GM21723 (cell line): ENCODE measurements at regions not wholly inside any gene's neighbourhood (a gene's known extent, or its start where the extent isn't known, plus 50 kb on each side); places are given as distances from the start of the nearest gene placed in this dataset.
"Not testable (repeated sequence)": the region's sequence is repeated elsewhere in the genome, so short reads cannot be mapped to it uniquely, and the experiment has no call there.

Source experiments
- ATAC-seq: cut with Tn5 transposase; IDR thresholded peaks from one replicate; pipeline ENCODE4 v1.9.1; 2021; ENCODE audit warnings: mild to moderate bottlenecking, moderate library complexity; ENCODE audit not compliant: unreplicated experiment

GRCh38 chr10:57395923-57396322 is 871.8 kb downstream of the IPMK start:
- ATAC-seq: no peak

GRCh38 chr10:57367412-57367811 is 900.3 kb downstream of the IPMK start:
- ATAC-seq: no peak

DNA sequence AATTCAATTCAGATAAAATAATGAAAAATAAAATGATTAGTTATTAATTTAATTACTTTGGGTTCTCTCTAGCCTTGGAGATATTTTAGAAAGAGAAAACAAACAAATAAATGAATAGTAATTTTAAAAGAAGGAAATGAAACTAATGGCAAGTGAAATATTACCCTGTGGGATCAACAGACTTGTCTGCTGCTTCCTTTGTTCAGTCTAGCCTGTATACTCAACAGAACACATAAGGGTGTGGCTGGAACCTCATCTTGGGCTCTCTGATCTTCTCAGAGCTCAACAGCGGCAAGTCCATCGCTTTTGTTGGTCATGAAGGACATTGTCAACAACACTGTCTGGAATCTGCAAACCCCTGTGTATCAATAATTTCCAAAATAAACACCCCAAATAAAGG is 904.9 kb downstream of the IPMK start:
- no peak for ATAC-seq

DNA sequence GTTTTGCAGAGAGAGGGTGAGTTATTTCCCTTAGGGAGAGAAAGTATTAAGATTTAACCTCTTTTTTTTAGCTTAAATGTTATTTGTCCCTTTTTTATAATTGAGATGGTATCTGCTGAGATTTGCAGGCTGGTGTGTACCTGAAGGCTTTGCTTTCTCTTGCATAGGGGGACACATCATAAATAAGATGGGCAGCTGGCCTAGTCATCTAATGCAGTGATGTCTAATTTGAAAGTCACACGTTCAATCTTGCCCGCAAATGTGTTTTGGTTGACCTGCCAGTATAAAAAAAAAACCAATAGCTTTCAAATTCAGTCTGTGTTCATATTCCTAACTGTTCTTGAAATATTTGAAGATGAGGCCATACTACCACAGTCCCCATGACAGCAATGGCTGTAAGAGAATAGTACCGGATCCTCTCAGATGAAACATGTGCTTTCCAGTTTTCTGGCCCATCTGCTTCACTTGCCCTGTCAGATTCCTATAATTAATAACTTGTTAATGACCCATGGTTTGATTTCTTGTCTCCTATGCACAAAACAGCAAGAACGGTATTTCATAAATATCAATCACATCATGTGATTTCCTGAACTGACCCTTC is 914.2 kb downstream of the IPMK start:
- no peak for ATAC-seq

- no peak for ATAC-seq
Measured at GRCh38 chr10:57351076-57351475, 916.6 kb downstream of the IPMK start.

DNA sequence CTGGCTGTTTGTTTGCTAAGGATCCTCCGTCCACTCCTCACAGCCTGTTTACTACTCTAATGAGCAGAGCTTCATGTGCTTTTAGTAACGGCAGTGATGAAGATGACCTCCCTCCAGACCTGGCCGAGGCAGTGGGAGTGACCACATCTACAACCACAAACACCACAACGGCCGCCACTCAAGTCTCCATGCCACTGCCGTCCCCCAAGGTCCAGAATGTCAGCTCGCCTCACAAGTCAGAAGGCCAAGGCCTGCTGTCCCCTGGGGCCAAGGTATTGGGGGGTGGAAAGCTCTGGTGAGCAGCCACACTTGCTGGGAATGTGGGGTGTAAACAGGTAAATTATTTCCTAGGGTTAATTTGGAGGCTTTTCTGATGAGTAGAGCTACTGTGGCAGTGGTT is 926.4 kb downstream of the IPMK start:
- ATAC-seq: no peak

GRCh38 chr10:57338823-57339558 is 928.7 kb downstream of the IPMK start:
- ATAC-seq: peak; percentile 70

GRCh38 chr10:57336865-57337264 is 930.8 kb downstream of the IPMK start:
- ATAC-seq: no peak

GRCh38 chr10:57336341-57336740 is 931.4 kb downstream of the IPMK start:
- ATAC-seq: no peak

GRCh38 chr10:57334523-57334922 is 933.2 kb downstream of the IPMK start:
- ATAC-seq: no peak

- ATAC-seq: no peak
Measured at GRCh38 chr10:57333880-57334279, 933.8 kb downstream of the IPMK start.

DNA sequence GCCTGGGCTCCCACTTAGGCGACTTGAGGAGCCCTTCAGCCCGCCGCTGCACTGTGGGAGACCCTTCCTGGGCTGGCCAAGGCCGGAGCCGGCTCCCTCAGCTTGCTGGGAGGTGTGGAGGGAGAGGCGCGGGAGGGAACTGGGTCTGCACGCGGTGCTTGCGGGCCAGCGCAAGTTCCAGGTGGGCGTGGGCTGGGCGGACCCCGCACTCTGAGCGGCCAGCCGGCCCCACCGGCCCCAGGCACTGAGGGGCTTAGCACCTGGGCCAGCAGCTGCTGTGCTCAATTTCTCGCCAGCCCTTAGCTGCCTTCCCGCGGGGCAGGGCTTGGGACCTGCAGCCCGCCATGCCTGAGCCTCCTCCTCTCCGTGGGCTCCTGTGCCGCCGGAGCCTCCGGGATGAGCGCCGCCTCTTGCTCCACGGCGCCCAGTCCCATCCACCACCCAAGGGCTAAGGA is 946.3 kb downstream of the IPMK start:
- ATAC-seq: not testable (repeated sequence)

GRCh38 chr10:57320416-57320815 is 947.3 kb downstream of the IPMK start:
- no peak for ATAC-seq

DNA sequence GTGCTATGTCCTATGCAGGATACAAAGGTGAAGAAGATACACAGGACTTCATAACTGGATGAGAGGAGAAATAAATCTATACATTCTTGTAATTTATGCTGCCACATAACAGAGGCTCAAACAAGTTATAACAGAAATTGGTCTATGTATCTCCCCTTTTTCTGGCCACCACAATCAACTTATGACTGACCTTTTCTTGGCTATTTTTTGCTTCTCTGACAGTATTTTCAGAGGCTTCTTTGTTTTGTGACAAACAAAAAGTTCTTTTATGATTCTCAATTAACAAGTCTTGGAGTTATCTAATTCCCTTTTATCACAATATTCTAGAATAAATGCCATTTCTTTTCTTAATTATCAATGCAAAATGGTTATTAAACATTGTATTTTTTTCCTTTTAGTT is 953.0 kb upstream of the ZWINT start:
- ATAC-seq: no peak

DNA sequence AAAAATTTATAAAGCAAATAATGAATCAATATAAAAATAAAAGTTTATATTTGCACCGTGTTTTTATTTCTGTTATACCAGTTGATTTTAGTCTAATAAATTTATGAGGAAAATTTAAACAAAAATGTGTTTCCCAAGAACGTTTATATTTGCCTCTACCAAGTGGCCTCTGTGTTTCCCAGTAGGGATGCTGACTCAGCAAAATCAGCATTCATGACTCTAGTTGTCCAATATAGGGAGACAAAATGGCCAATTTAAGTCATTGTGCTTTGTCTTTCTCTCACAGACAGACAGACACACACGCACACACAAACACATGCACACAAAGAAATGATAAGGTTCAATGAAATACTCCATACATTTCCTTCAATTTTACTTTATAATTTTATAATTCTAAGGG is 942.5 kb upstream of the ZWINT start:
- no peak for ATAC-seq

- no peak for ATAC-seq
Measured at GRCh38 chr10:57300718-57301117, 939.7 kb upstream of the ZWINT start.

DNA sequence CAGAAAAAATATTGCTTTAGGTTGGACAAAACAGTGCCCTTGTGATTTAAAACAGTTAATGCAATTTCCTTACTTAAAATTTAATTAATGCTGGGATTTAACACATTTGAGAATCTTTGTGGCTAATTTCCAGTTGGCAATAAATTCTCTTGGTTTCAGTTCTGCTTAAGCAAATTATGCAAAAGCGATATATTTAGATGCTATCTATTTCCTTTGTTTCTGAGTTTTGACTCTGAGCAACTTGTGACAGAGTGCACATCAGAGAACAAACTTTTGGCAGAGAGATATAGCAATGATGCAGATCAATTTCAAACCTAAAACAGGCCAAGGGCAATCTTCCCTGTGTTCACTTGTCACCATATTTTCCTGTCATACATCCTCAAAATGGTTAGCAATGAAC is 933.6 kb upstream of the ZWINT start:
- no peak for ATAC-seq

- ATAC-seq: no peak
Measured at GRCh38 chr10:57288754-57289153, 927.7 kb upstream of the ZWINT start.

DNA sequence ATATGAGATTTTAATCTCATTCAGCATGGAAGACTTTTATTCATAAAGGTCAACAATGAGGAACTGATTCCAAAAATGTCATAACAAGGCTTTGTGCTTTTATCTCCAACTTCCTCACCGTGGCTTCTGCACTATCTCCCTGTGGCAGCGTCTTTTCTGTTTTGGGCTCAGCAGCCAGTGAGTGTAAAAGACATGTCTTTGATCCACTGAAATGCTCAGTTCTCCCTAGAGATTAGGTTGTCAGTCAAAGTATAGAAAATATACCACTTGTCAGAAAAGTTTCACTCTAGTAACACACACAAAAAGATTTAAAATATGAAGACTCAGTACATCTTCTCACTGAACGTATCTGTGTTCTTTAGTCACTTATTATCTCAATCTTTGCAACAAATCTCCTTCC is 901.8 kb upstream of the ZWINT start:
- ATAC-seq: no peak

- ATAC-seq: no peak
Measured at GRCh38 chr10:57260175-57260574, 899.1 kb upstream of the ZWINT start.

DNA sequence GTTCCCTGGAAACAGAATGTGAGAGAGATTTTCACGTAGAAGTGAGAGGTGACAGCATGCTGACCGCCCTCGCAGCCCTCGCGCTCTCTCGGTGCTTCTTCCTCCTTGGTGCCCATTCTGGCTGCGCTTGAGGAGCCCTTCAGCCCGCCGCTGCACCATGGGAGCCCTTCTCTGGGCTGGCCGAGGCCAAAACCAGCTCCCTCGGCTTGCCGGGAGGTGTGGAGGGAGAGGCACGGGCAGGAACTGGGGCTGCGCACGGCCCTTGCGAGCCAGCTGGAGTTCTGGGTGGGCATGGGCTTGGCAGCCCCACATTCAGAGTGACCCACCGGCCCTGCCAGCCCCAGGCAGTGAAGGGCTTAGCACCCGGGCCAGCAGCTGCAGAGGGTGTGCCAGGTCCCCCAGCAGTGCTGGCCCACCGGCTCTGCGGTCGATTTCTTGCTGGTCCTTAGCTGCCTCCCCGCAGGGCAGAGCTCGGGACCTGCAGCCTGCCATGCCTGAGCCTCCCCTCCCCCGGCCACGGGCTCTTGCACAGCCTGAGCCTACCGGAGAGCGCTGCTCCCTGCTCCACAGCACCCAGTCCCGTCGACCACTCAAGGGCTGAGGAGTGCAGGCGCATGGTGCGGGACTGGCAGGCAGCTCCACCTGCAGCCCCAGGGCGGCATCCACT is 888.7 kb upstream of the ZWINT start:
- ATAC-seq: no peak

GRCh38 chr10:57247271-57247670 is 886.2 kb upstream of the ZWINT start:
- no peak for ATAC-seq
